Parathyroid adenoma (tissue), 2 donors: ENCODE measurements at regions not wholly inside any gene's neighbourhood (a gene's known extent, or its start where the extent isn't known, plus 50 kb on each side); places are given as distances from the start of the nearest gene placed in this dataset.

Experiments
- H2AFZ ChIP-seq: fragments of 300-600 bp; sonication (generic); one replicate; pipeline ENCODE4 v1.7.0; 2017; ENCODE audit warnings: antibody characterized with exemption, mild to moderate bottlenecking
- H3K27ac ChIP-seq: fragments of 300-600 bp; sonication (generic); one replicate; pipeline ENCODE4 v1.7.0; 2017
- H3K27me3 ChIP-seq: fragments of 300-600 bp; sonication (generic); one replicate; pipeline ENCODE4 v1.7.0; 2017; ENCODE audit warnings: low read length; ENCODE audit not compliant: control insufficient read depth, insufficient read depth
- H3K36me3 ChIP-seq: fragments of 300-600 bp; sonication (generic); one replicate; pipeline ENCODE4 v1.7.0; 2017; ENCODE audit warnings: low read length; ENCODE audit not compliant: control insufficient read depth, insufficient read depth
- H3K4me1 ChIP-seq: fragments of 300-600 bp; sonication (generic); one replicate; pipeline ENCODE4 v1.7.0; 2017; ENCODE audit warnings: control low read depth
- H3K4me2 ChIP-seq: fragments of 300-600 bp; sonication (generic); one replicate; pipeline ENCODE4 v1.7.0; 2017; ENCODE audit warnings: low read length
- H3K4me3 ChIP-seq: fragments of 300-600 bp; sonication (generic); one replicate; pipeline ENCODE4 v1.7.0; 2017; ENCODE audit warnings: low read depth, low read length
- H3K79me2 ChIP-seq: fragments of 300-600 bp; sonication (generic); one replicate; pipeline ENCODE4 v1.7.0; 2017; ENCODE audit warnings: control low read depth
- H3K9ac ChIP-seq: fragments of 300-600 bp; sonication (generic); one replicate; pipeline ENCODE4 v1.7.0; 2017; ENCODE audit warnings: mild to moderate bottlenecking
- H3K9me3 ChIP-seq: fragments of 300-600 bp; sonication (generic); one replicate; pipeline ENCODE4 v1.7.0; 2017; ENCODE audit warnings: low read length; ENCODE audit not compliant: control insufficient read depth
- TF ChIP-seq, protein P1 (sequence below): fragments of 300-600 bp; sonication (generic); IDR thresholded peaks from one replicate; pipeline ENCODE4 v1.7.0; 2017; ENCODE audit warnings: antibody characterized with exemption, mild to moderate bottlenecking
- donor health status: primary hyperparathyroidism.

DNA sequence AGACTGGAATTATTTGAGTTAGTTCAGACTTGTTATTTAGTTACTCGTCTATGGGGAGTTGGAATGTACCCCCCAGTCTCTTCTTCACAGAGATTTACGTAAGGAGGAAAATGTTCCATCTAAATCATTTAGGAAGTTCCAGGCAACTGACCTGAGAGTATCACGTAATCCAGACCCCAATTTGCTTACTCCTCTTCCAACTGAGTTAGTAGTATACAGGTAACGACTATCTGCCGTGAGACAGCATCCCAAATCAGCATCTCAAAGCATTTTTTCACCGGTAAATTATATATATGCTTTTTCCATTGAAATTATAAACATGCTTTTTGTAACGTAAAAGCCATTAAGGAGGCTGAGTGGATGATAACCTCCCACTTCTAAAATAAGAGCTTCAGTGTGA is 214.3 kb upstream of the WSB1 start:
- H3K36me3 ChIP-seq: no peaks in the 10 kb centered on the region
- H3K27ac ChIP-seq: no peak overlapping the region

DNA sequence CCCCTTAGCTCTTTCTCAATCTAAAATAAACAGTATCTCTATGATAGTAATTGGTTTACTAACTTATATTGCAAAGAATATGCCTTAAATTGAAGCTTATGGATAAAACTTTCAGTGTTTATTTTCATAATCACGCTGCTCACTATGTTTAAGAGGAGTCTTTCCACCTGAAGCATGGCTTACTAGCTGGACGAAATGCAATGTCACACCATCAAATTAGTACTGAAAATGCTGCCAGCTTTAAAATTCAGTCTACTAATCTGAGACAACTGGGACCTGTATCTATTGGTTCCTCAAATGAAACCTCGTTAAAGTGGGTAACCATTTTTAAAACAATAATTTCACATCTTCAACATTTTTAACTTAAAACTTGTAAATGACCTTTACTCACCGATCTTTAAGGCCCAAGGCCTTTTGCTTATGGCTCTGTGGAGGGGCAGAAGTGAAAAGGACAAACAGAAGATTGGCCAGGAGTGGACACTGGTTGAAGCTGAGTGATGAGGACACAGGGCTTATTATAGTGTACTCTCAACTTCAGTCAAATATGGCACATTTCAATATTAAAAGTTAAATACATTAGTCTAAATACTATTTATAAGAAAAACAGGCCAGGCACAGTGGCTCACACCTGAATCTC is 212.8 kb upstream of the WSB1 start:
- Histone ChIP-seq H3K36me3 (no peaks in the 10 kb centered on the region), H3K4me3 (no peak overlapping the region), H3K27ac (no peak overlapping the region), H3K9me3 (no peaks in the 10 kb centered on the region), H3K27me3 (no peaks in the 10 kb centered on the region), H3K9ac (no peak overlapping the region), H3K4me1 (no peaks in the 10 kb centered on the region), H3K79me2 (no peaks in the 10 kb centered on the region), H3K4me2 (no peak overlapping the region), H2AFZ (no peak overlapping the region)
- TF ChIP-seq, protein P1, sequence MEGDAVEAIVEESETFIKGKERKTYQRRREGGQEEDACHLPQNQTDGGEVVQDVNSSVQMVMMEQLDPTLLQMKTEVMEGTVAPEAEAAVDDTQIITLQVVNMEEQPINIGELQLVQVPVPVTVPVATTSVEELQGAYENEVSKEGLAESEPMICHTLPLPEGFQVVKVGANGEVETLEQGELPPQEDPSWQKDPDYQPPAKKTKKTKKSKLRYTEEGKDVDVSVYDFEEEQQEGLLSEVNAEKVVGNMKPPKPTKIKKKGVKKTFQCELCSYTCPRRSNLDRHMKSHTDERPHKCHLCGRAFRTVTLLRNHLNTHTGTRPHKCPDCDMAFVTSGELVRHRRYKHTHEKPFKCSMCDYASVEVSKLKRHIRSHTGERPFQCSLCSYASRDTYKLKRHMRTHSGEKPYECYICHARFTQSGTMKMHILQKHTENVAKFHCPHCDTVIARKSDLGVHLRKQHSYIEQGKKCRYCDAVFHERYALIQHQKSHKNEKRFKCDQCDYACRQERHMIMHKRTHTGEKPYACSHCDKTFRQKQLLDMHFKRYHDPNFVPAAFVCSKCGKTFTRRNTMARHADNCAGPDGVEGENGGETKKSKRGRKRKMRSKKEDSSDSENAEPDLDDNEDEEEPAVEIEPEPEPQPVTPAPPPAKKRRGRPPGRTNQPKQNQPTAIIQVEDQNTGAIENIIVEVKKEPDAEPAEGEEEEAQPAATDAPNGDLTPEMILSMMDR: no peak

More for the DNA sequence above, 214.3 kb upstream of the WSB1 start:
- Histone ChIP-seq H2AFZ (no peak overlapping the region), H3K27me3 (no peaks in the 10 kb centered on the region), H3K79me2 (no peaks in the 10 kb centered on the region), H3K4me3 (no peak overlapping the region), H3K9me3 (no peaks in the 10 kb centered on the region), H3K4me1 (no peaks in the 10 kb centered on the region), H3K9ac (no peak overlapping the region), H3K4me2 (no peak overlapping the region)
- TF ChIP-seq, protein P1: no peak

DNA sequence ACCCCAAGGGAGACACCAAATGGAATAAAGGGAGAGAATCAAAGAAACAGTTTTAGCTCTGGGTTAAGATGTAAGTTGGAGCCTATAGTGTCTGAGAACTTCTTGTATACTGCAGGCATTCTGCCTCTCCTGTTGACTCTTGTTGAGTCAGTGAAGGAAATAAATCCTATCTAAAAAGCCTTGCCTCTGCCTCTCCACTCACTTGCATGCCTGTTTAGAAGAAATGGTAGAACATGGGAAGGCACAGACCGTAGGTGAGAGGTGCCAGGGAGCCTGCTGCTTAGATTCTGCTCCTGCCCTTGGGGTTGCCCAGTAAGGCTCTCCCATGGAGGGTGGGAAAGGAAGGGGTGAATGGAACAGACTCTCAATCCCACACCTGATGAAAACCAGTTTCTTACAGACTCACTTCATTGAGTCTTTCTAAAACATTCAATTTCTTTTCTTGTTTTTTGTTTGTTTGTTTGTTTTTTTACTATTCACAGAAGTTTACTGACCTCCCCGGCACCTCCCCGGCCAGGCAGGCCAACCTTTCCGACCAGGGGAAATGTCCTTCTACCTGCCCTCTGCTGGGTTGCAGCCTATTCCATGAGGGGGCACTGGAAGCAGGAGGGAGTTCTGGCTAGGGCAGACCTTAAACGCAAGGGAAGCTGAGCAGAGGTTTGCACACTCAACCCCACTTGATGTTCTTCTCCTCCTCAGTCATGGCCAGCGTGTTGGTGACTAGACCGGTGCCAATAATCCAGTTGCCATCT is 211.7 kb upstream of the WSB1 start:
- H3K4me3 ChIP-seq: no peak overlapping the region
- no peaks in the 10 kb centered on the region for H3K79me2 ChIP-seq
- H2AFZ ChIP-seq: no peak overlapping the region
- TF ChIP-seq, protein P1: no peak
- no peaks in the 10 kb centered on the region for H3K4me1 ChIP-seq
- no peak overlapping the region for H3K9ac ChIP-seq
- H3K27ac ChIP-seq: no peak overlapping the region
- H3K4me2 ChIP-seq: no peak overlapping the region
- no peaks in the 10 kb centered on the region for H3K36me3 ChIP-seq
- no peaks in the 10 kb centered on the region for H3K9me3 ChIP-seq
- H3K27me3 ChIP-seq: no peaks in the 10 kb centered on the region

DNA sequence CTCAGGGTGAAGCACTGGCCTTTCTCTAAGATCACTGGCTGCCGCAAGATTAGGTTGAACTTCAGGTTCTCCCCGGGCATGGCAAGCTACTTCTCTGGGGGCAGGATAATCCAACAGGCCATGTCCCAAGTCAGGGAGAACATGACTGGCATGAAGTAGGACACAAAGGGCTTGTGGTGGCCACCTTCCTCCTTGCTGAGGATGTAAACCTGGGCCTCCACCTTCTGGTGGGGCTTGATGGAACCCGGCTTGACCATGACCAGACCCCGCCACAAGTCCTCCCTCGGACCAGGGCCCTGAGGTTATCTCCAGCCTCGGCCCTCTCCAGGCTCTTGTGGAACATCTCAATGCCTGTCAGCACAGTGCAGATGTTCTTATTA is 211.1 kb upstream of the WSB1 start:
- H3K4me3 ChIP-seq: no peak overlapping the region
- H3K9me3 ChIP-seq: no peaks in the 10 kb centered on the region
- no peak overlapping the region for H2AFZ ChIP-seq
- H3K27ac ChIP-seq: no peak overlapping the region
- no peaks in the 10 kb centered on the region for H3K79me2 ChIP-seq
- no peak overlapping the region for H3K4me2 ChIP-seq
- no peaks in the 10 kb centered on the region for H3K4me1 ChIP-seq
- H3K36me3 ChIP-seq: no peaks in the 10 kb centered on the region
- TF ChIP-seq, protein P1: no peak
- H3K9ac ChIP-seq: no peak overlapping the region
- H3K27me3 ChIP-seq: no peaks in the 10 kb centered on the region
